ENCODE measurements at regions not wholly inside any gene's neighbourhood (a gene's known extent, or its start where the extent isn't known, plus 50 kb on each side); places are given as distances from the start of the nearest gene placed in this dataset.

DNA sequence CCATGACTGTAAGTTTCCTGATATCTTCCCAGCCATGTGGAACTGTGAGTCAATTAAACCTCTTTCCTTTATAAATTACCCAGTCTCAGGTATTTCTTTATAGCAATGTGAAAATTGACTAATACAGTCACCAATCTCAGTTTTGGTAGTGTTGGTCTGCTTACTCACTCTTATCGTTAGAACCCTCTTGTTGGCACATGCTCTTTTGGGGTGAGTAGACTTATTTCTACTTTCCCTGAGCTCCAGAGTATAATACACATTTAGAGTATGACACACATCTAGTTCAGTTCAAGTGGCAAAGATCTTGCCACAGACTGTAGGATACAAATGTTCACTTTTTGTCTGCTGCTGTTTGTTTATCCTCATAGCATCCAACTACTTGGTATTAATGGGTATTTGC lies 347.5 kb upstream of the CELF4 start:
- TF ChIP-seq, protein P1, sequence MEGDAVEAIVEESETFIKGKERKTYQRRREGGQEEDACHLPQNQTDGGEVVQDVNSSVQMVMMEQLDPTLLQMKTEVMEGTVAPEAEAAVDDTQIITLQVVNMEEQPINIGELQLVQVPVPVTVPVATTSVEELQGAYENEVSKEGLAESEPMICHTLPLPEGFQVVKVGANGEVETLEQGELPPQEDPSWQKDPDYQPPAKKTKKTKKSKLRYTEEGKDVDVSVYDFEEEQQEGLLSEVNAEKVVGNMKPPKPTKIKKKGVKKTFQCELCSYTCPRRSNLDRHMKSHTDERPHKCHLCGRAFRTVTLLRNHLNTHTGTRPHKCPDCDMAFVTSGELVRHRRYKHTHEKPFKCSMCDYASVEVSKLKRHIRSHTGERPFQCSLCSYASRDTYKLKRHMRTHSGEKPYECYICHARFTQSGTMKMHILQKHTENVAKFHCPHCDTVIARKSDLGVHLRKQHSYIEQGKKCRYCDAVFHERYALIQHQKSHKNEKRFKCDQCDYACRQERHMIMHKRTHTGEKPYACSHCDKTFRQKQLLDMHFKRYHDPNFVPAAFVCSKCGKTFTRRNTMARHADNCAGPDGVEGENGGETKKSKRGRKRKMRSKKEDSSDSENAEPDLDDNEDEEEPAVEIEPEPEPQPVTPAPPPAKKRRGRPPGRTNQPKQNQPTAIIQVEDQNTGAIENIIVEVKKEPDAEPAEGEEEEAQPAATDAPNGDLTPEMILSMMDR (IDR thresholded peaks at IDR 0.05), result no peak
- TF ChIP-seq POLR2AphosphoS5 (IDR thresholded peaks at IDR 0.05) (no peak), POLR2A (IDR thresholded peaks at IDR 0.05) (no peak)
